Fibroblast of mammary gland (primary cell): ENCODE measurements at regions not wholly inside any gene's neighbourhood (a gene's known extent, or its start where the extent isn't known, plus 50 kb on each side); places are given as distances from the start of the nearest gene placed in this dataset.
"Not testable (repeated sequence)": the region's sequence is repeated elsewhere in the genome, so short reads cannot be mapped to it uniquely, and the experiment has no call there.

Source experiments
- DNase-seq: peaks from one replicate; pipeline ENCODE4 v3.0.0-alpha.2; 2010; ENCODE audit warnings: low read depth
- H3K4me3 ChIP-seq: 2 replicates; pipeline ENCODE4 v1.5.1; 2011; ENCODE audit warnings: low read depth, mild to moderate bottlenecking, low read length, moderate library complexity; ENCODE audit not compliant: control insufficient read depth
- TF ChIP-seq, protein P1 (sequence below): conservative IDR thresholded peaks from 2 replicates; pipeline ENCODE4 v1.5.1; 2011; ENCODE audit warnings: low read depth, low read length, inconsistent platforms; ENCODE audit not compliant: control insufficient read depth, insufficient read depth

DNA sequence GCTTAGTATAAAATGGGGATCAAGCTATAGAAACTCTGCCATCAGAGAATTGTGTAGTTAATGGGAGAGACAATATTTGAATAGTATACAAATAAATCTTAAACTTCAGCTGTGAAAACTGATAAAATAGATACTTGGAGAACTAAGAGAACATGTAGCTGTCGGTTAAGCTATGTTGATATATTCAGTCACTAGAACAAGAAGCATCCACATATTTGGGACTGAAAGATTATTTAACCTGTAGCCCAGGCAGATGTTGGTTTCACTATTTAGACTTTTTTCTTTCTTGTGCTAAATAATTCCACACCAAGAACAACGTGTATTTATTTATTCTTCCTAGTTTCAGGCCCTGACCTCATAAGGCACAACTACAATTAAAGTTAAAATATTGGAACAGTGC lies 521.0 kb upstream of the CCNG1 start:
- no peak for DNase-seq
- TF ChIP-seq, protein P1, sequence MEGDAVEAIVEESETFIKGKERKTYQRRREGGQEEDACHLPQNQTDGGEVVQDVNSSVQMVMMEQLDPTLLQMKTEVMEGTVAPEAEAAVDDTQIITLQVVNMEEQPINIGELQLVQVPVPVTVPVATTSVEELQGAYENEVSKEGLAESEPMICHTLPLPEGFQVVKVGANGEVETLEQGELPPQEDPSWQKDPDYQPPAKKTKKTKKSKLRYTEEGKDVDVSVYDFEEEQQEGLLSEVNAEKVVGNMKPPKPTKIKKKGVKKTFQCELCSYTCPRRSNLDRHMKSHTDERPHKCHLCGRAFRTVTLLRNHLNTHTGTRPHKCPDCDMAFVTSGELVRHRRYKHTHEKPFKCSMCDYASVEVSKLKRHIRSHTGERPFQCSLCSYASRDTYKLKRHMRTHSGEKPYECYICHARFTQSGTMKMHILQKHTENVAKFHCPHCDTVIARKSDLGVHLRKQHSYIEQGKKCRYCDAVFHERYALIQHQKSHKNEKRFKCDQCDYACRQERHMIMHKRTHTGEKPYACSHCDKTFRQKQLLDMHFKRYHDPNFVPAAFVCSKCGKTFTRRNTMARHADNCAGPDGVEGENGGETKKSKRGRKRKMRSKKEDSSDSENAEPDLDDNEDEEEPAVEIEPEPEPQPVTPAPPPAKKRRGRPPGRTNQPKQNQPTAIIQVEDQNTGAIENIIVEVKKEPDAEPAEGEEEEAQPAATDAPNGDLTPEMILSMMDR = no peak
- H3K4me3 ChIP-seq = no peak overlapping the region

DNA sequence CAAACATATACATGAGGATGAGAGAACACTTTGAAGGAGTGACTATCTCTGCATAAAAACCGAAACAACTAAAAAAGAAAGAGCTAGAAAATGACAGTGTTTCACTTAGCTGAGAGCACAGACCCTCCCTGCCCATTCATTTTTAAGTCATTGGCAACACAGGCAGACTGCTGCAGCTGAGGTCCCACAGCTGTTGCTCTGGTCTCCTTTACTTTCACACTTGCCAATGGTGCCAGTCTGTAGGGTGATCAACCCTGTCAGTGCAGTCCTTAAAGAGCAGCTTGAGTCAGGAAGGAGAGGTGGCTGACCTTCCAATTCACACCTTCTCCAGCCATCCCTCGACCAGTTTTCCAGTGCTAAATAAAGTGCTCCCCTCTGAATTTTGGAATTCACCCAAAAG lies 508.3 kb upstream of the CCNG1 start:
- TF ChIP-seq, protein P1 = no peak
- H3K4me3 ChIP-seq = no peak overlapping the region

DNA sequence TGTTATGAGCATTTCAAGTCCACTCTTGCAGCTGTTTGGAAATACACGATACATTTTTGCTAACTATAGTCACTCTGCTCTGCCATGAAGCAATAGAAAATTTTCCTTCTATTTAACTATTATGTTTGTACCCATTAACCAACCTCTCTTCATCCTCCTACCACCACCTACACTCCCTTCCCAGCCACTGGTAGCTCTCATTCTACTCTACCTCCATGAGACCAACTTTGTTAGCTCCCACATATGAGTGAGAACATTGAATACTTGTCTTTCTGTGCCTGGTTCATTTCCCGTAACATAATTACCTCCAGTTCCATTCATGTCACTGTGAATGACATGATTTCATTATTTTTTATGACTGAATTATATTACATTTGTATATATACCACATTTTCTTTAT lies 505.9 kb upstream of the CCNG1 start:
- TF ChIP-seq, protein P1 = no peak
- no peak for DNase-seq

More for the DNA sequence above, 508.3 kb upstream of the CCNG1 start:
- no peak for DNase-seq

DNA sequence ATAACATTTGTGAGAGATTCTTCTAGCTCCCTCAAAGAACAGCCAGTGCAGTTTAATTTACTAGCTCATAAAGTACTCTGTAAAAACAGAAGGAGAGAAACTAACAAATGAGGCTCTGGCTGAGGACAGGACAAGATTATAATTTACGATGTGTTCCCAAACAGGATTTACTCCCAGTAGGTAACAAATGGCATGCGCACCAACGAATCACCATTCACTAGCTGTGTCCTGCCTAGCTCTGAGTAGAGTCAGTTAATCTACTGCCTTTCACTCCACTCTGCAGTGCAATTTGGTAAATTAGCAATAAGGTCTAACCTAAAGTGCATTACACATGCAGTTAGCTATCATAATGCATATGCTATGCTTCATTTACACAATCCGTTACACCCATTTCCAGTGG lies 497.4 kb upstream of the CCNG1 start:
- TF ChIP-seq, protein P1 = no peak
- no peak for DNase-seq
- no peak overlapping the region for H3K4me3 ChIP-seq

More for the DNA sequence above, 505.9 kb upstream of the CCNG1 start:
- H3K4me3 ChIP-seq = no peak overlapping the region

DNA sequence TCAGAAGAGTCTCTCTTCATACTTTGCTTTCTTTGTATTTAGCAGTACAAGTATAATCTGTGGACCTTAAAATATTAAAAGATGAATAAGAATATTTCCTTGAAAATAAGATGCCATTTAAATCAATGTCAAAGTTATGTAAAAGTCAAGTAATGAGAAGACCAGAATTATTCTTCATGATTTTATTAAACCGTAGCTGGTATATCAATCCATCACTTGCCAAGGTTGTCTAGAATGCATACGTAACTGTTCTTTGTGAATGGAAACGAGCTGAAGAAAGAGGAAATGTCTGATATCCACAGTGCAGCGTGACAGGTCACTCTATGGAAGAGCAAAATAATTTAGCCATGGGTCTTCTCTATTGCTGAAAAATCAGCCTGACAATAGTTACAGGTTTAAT lies 488.7 kb upstream of the CCNG1 start:
- TF ChIP-seq, protein P1 = no peak
- no peak overlapping the region for H3K4me3 ChIP-seq
- DNase-seq = no peak

DNA sequence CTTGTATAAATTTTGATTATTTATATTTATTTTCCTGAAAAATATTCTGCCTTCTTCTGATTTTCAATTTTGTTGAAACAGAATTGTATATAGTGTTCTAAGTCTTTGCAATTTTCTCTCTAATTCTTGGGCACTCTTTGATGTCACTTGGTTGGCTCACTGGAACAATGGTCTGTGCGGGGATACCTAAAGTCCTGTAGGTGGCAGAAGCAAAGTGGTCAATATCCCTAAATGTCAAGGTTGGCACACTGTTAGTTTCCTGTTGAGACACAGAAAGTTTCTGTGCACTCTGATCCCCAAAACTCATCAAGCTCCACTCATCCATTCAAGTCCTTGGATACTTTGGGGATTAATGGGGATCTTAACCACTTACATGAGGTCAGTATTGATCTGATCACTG lies 480.8 kb upstream of the CCNG1 start:
- no peak for DNase-seq
- TF ChIP-seq, protein P1 = no peak
- H3K4me3 ChIP-seq = no peak overlapping the region

DNA sequence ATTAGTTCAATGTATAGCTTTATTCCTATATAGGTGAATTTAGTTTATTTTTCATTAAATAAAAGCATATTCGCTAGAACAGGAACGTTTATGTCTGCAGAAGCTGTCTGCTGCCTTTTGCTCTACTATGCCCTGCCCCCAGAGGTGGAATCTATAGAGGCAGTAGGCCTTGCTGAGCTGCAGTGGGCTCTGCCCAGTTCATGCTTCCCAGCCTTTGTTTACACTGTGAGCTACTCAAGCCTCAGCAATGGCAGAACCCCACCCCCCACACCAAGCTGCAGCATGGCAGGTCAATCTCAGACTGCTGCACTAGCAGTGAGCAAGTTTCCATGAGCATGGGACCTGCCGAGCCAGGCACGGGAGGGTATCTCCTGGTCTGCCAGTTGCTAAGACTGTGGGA lies 473.3 kb upstream of the CCNG1 start:
- not testable (repeated sequence) for DNase-seq, H3K4me3 ChIP-seq
